Esophagus (tissue), 2 donors: ENCODE measurements at regions not wholly inside any gene's neighbourhood (a gene's known extent, or its start where the extent isn't known, plus 50 kb on each side); places are given as distances from the start of the nearest gene placed in this dataset.
"Not testable (repeated sequence)": the region's sequence is repeated elsewhere in the genome, so short reads cannot be mapped to it uniquely, and the experiment has no call there.

Source experiments
- H3K27ac ChIP-seq, 2 donors: one replicate each; pipeline ENCODE4 v1.5.1; 2013; ENCODE audit warnings: low read depth in 2 of 2, mild to moderate bottlenecking in 2 of 2, inconsistent platforms in 1 of 2, low read length in 1 of 2, moderate library complexity in 1 of 2
- H3K27me3 ChIP-seq, 2 donors: one replicate each; pipeline ENCODE4 v1.6.1; 2013; ENCODE audit warnings: low read length in 2 of 2, control low read depth in 1 of 2, mild to moderate bottlenecking in 1 of 2; ENCODE audit not compliant: insufficient read depth in 2 of 2, control insufficient read depth in 1 of 2
- H3K36me3 ChIP-seq, 2 donors: one replicate each; pipeline ENCODE4 v1.6.1; 2013; ENCODE audit warnings: low read length in 1 of 2; ENCODE audit not compliant: control insufficient read depth in 2 of 2, insufficient read depth in 2 of 2
- H3K4me1 ChIP-seq, 2 donors: one replicate each; pipeline ENCODE4 v1.6.1; 2013; ENCODE audit warnings: low read length in 1 of 2; ENCODE audit not compliant: control insufficient read depth in 2 of 2, insufficient read depth in 2 of 2
- H3K4me3 ChIP-seq, 2 donors: one replicate each; pipeline ENCODE4 v1.5.1; 2013; ENCODE audit warnings: low read length in 2 of 2, mild to moderate bottlenecking in 2 of 2, low read depth in 1 of 2, moderate library complexity in 1 of 2
- H3K9me3 ChIP-seq, 2 donors: one replicate each; pipeline ENCODE4 v1.6.1; 2013; ENCODE audit warnings: mild to moderate bottlenecking in 2 of 2, low read depth in 1 of 2, low read length in 1 of 2, moderate library complexity in 1 of 2; ENCODE audit not compliant: control insufficient read depth in 2 of 2, insufficient read depth in 1 of 2
- WGBS, 2 donors: extraction: QIAGEN DNeasy Blood & Tissue Kit; methylation state at CpG; one replicate each; pipeline ENCODE4 v1.1.7; 2013; 5-methylcytosine and 5-hydroxymethylcytosine counted together
- donor health status: healthy with polysubstance abuse.
- donor health status: Bipolar disorder and iron deficiency.

GRCh38 chr4:54596201-54596600 lies 61.6 kb upstream of the KIT start:
- Histone ChIP-seq H3K4me1 (no peaks in the 10 kb centered on the region), H3K27ac (no peak overlapping the region), H3K36me3 (no peaks in the 10 kb centered on the region), H3K9me3 (no peaks in the 10 kb centered on the region), H3K27me3 (no peaks in the 10 kb centered on the region), H3K4me3 (no peak overlapping the region)
- WGBS, 2 donors: 73 to 77% methylated on average over 1 of the region's 1 CpG

GRCh38 chr4:54597678-54598077 lies 60.1 kb upstream of the KIT start:
- not testable (repeated sequence) for H3K36me3 ChIP-seq, H3K27ac ChIP-seq, H3K27me3 ChIP-seq, H3K4me3 ChIP-seq, H3K4me1 ChIP-seq, H3K9me3 ChIP-seq
- WGBS, 2 donors: 91 to 96% methylated on average over 6 of the region's 6 CpGs

- not testable (repeated sequence) for H3K36me3 ChIP-seq, H3K27ac ChIP-seq, H3K9me3 ChIP-seq, H3K4me1 ChIP-seq, H3K4me3 ChIP-seq, H3K27me3 ChIP-seq
- 87 to 93% methylated on average over 4 of the region's 4 CpGs for WGBS, 2 donors
Measured at GRCh38 chr4:54602175-54602574, 55.6 kb upstream of the KIT start.

- H3K27me3 ChIP-seq: no peaks in the 10 kb centered on the region
- H3K4me3 ChIP-seq: no peak overlapping the region
- H3K9me3 ChIP-seq: no peaks in the 10 kb centered on the region
- no peaks in the 10 kb centered on the region for H3K4me1 ChIP-seq
- H3K36me3 ChIP-seq: no peaks in the 10 kb centered on the region
- H3K27ac ChIP-seq: no peak overlapping the region
- 68 to 72% methylated on average over 2 of the region's 2 CpGs for WGBS, 2 donors
Measured at GRCh38 chr4:54607067-54607466, 50.7 kb upstream of the KIT start.

GRCh38 chr4:54607521-54607920 lies 50.2 kb upstream of the KIT start:
- H3K4me1 ChIP-seq: no peaks in the 10 kb centered on the region
- no peaks in the 10 kb centered on the region for H3K9me3 ChIP-seq
- H3K36me3 ChIP-seq: no peaks in the 10 kb centered on the region
- H3K4me3 ChIP-seq: no peak overlapping the region
- H3K27me3 ChIP-seq: no peaks in the 10 kb centered on the region
- no peak overlapping the region for H3K27ac ChIP-seq
